HepG2 (cell line): ENCODE measurements at regions not wholly inside any gene's neighbourhood (a gene's known extent, or its start where the extent isn't known, plus 50 kb on each side); places are given as distances from the start of the nearest gene placed in this dataset.

ENCODE experiments used
- ARNT ChIP-seq: fragments of 450-650 bp; IDR thresholded peaks from 2 replicates; pipeline ENCODE4 v1.6.1; 2017
- FOXK1 ChIP-seq: sonication (generic); formaldehyde crosslinking; IDR thresholded peaks from 2 replicates; pipeline ENCODE4 v1.4.0; 2020; ENCODE audit warnings: low read depth, missing genetic modification reagents, borderline replicate concordance
- HMG20A ChIP-seq: IDR thresholded peaks from 2 replicates; pipeline ENCODE4 v1.6.1; 2016; ENCODE audit warnings: borderline replicate concordance
- IRF2 ChIP-seq: IDR thresholded peaks from 2 replicates; pipeline ENCODE4 v1.6.1; 2018; ENCODE audit warnings: missing genetic modification reagents, missing compliant biosample characterization
- MAFF ChIP-seq: IDR thresholded peaks from 2 replicates; pipeline ENCODE4 v1.6.1; 2011; ENCODE audit warnings: low read depth, low read length, improper control_type of control experiment
- NFIB ChIP-seq: sonication (generic); formaldehyde crosslinking; IDR thresholded peaks from 2 replicates; pipeline ENCODE4 v1.9.0; 2021; ENCODE audit warnings: missing genetic modification reagents, mild to moderate bottlenecking, borderline replicate concordance
- PITX1 ChIP-seq: sonication (generic); formaldehyde crosslinking; IDR thresholded peaks from 2 replicates; pipeline ENCODE4 v1.5.1; 2020; ENCODE audit warnings: mild to moderate bottlenecking, missing genetic modification reagents
- RAD21 ChIP-seq: fragments of 450-650 bp; formaldehyde crosslinking; IDR thresholded peaks from 2 replicates; pipeline ENCODE4 v1.5.0; 2020; ENCODE audit warnings: mild to moderate bottlenecking
- RXRB ChIP-seq: IDR thresholded peaks from 2 replicates; pipeline ENCODE4 v1.6.1; 2016; ENCODE audit warnings: borderline replicate concordance, missing genetic modification reagents, missing compliant biosample characterization
- SMC3 ChIP-seq: IDR thresholded peaks from 2 replicates; pipeline ENCODE4 v1.6.1; 2011; ENCODE audit warnings: low read length, improper control_type of control experiment
- TCF12 ChIP-seq, 2 experiments: fragments of 450-650 bp in 1 of 2; sonication (generic) in 1 of 2; formaldehyde crosslinking in 1 of 2; IDR thresholded peaks; 2 replicates each; pipeline versions ENCODE4 v1.6.1 to v1.8.0; 2017 to 2022; ENCODE audit warnings: antibody characterized with exemption in 1 of 2, mild to moderate bottlenecking in 1 of 2, missing genetic modification reagents in 1 of 2, moderate library complexity in 1 of 2
- ZNF251 ChIP-seq: sonication (generic); formaldehyde crosslinking; IDR thresholded peaks from 2 replicates; pipeline ENCODE4 v1.9.0; 2021; ENCODE audit warnings: mild to moderate bottlenecking, missing genetic modification reagents
- ZNF326 ChIP-seq: sonication (generic); formaldehyde crosslinking; IDR thresholded peaks from 2 replicates; pipeline ENCODE4 v1.4.0; 2020; ENCODE audit warnings: missing genetic modification reagents, borderline replicate concordance
- ZNF34 ChIP-seq: sonication (generic); formaldehyde crosslinking; IDR thresholded peaks from 2 replicates; pipeline ENCODE4 v1.4.0; 2020; ENCODE audit warnings: mild to moderate bottlenecking, missing genetic modification reagents, borderline replicate concordance
- ZNF569 ChIP-seq: sonication (generic); formaldehyde crosslinking; IDR thresholded peaks from 2 replicates; pipeline ENCODE4 v1.5.0; 2020; ENCODE audit warnings: mild to moderate bottlenecking, missing genetic modification reagents, moderate library complexity, borderline replicate concordance
- ZNF598 ChIP-seq: sonication (generic); formaldehyde crosslinking; IDR thresholded peaks from 2 replicates; pipeline ENCODE4 v1.5.1; 2020; ENCODE audit warnings: mild to moderate bottlenecking, missing genetic modification reagents, borderline replicate concordance
- ZNF7 ChIP-seq: IDR thresholded peaks from 2 replicates; pipeline ENCODE4 v1.6.1; 2016; ENCODE audit warnings: missing biosample characterization, missing genetic modification reagents
- ZNF775 ChIP-seq: sonication (generic); formaldehyde crosslinking; IDR thresholded peaks from 2 replicates; pipeline ENCODE4 v1.4.0; 2020; ENCODE audit warnings: missing genetic modification reagents, mild to moderate bottlenecking, moderate library complexity, borderline replicate concordance
- TF ChIP-seq, protein P1 (sequence below): sonication (generic); formaldehyde crosslinking; IDR thresholded peaks from 2 replicates; pipeline ENCODE4 v1.9.0; 2022; ENCODE audit warnings: low read depth, missing genetic modification reagents
- TF ChIP-seq, protein P2 (sequence below): sonication (generic); formaldehyde crosslinking; conservative IDR thresholded peaks from 2 replicates; pipeline ENCODE4 v1.8.0; 2022; ENCODE audit warnings: low read depth, missing genetic modification reagents
- TF ChIP-seq, protein P3 (sequence below): sonication (generic); formaldehyde crosslinking; IDR thresholded peaks from 2 replicates; pipeline ENCODE4 v1.4.0; 2020; ENCODE audit warnings: mild to moderate bottlenecking, missing genetic modification reagents, borderline replicate concordance

DNA sequence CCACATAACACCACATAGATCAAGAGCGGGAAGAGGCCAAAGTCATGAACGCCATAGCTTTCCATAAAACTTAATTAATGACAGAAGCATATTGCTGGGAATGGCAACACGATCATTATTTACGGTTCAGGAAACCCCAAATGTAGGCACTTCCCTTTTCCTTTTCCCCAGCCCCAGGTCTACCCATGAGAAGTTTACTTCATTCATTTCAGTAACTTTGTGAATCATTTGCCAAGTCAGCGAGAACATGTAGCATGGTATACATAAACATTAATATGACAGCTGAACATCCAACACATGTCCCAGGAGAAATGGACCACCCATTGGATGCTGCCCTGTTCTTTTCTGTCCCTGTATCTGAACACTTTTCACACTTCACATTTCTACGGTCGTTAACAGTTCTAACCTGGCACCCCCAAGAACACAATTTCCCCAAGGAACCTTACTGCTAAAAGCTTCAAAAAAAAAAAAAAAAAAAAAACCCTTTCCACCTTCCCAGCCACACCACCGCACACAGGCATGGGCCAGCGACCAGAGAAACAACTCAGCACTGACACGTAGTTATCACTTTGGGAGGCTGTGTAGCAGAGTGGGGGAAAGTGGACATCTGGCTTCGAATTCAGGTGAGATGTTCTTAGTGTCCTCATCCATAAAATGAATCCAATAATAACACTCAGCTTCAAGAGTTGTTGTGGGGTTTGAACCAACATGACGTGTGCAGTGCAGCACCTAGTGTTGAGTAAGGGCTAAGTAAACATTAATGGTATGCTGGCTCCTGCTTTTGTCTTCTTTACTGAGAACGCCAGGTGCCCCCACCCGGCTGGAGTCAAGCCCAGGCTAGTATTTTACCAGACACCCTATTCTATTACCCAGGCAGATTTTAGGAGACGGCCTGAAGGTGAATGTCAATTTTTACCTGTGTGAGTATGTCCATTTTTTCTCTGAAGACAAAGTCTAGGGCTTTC, 371.5 kb downstream of the LNPK start (continued):
- TF ChIP-seq, protein P1, sequence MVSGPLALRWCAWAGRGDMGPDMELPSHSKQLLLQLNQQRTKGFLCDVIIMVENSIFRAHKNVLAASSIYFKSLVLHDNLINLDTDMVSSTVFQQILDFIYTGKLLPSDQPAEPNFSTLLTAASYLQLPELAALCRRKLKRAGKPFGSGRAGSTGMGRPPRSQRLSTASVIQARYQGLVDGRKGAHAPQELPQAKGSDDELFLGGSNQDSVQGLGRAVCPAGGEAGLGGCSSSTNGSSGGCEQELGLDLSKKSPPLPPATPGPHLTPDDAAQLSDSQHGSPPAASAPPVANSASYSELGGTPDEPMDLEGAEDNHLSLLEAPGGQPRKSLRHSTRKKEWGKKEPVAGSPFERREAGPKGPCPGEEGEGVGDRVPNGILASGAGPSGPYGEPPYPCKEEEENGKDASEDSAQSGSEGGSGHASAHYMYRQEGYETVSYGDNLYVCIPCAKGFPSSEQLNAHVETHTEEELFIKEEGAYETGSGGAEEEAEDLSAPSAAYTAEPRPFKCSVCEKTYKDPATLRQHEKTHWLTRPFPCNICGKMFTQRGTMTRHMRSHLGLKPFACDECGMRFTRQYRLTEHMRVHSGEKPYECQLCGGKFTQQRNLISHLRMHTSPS (CRISPR knock-in tag) = no peak
- TF ChIP-seq RAD21 (CRISPR knock-in tag) (peak; percentile 53; the same call in 1 of the 2 replicates), ZNF775 (CRISPR knock-in tag) (no peak), ZNF569 (CRISPR knock-in tag) (no peak), ARNT (no peak), ZNF34 (CRISPR knock-in tag) (no peak), ZNF7 (CRISPR knock-in tag) (no peak), PITX1 (no peak), SMC3 (peak; percentile 69), NFIB (CRISPR knock-in tag) (no peak), ZNF598 (CRISPR knock-in tag) (no peak), MAFF (peak; percentile 58), HMG20A (CRISPR knock-in tag) (no peak), RXRB (peak; percentile 28; the same call in 1 of the 2 replicates), TCF12 (IDR thresholded peaks at IDR 0.05) (no peak), TCF12 (CRISPR knock-in tag; IDR thresholded peaks at IDR 0.05) (no peak), FOXK1 (CRISPR knock-in tag) (no peak; the same call in 1 of the 2 replicates), ZNF326 (no peak), ZNF251 (CRISPR knock-in tag) (no peak), IRF2 (CRISPR knock-in tag) (no peak)
- TF ChIP-seq, protein P2, sequence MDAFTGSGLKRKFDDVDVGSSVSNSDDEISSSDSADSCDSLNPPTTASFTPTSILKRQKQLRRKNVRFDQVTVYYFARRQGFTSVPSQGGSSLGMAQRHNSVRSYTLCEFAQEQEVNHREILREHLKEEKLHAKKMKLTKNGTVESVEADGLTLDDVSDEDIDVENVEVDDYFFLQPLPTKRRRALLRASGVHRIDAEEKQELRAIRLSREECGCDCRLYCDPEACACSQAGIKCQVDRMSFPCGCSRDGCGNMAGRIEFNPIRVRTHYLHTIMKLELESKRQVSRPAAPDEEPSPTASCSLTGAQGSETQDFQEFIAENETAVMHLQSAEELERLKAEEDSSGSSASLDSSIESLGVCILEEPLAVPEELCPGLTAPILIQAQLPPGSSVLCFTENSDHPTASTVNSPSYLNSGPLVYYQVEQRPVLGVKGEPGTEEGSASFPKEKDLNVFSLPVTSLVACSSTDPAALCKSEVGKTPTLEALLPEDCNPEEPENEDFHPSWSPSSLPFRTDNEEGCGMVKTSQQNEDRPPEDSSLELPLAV (CRISPR knock-in tag) = no peak
- TF ChIP-seq, protein P3, sequence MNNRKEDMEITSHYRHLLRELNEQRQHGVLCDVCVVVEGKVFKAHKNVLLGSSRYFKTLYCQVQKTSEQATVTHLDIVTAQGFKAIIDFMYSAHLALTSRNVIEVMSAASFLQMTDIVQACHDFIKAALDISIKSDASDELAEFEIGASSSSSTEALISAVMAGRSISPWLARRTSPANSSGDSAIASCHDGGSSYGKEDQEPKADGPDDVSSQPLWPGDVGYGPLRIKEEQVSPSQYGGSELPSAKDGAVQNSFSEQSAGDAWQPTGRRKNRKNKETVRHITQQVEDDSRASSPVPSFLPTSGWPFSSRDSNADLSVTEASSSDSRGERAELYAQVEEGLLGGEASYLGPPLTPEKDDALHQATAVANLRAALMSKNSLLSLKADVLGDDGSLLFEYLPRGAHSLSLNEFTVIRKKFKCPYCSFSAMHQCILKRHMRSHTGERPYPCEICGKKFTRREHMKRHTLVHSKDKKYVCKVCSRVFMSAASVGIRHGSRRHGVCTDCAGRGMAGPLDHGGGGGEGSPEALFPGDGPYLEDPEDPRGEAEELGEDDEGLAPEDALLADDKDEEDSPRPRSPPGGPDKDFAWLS (CRISPR knock-in tag) = no peak
